GM10266 (cell line): ENCODE measurements at regions not wholly inside any gene's neighbourhood (a gene's known extent, or its start where the extent isn't known, plus 50 kb on each side); places are given as distances from the start of the nearest gene placed in this dataset.
"Not testable (repeated sequence)": the region's sequence is repeated elsewhere in the genome, so short reads cannot be mapped to it uniquely, and the experiment has no call there.

Source experiments
- DNase-seq: peaks from one replicate; pipeline ENCODE4 v3.0.0; 2012; ENCODE audit errors: extremely low spot score
- CTCF ChIP-seq: IDR thresholded peaks from 2 replicates; pipeline ENCODE4 v1.5.1; 2012; ENCODE audit warnings: mild to moderate bottlenecking, low read depth; ENCODE audit not compliant: control insufficient read depth, insufficient read depth; ENCODE audit errors: missing control alignments

GRCh38 chr2:63743982-63744966 is 97.4 kb upstream of the UGP2 start:
- no peak for TF ChIP-seq CTCF
- no peak for DNase-seq

DNA sequence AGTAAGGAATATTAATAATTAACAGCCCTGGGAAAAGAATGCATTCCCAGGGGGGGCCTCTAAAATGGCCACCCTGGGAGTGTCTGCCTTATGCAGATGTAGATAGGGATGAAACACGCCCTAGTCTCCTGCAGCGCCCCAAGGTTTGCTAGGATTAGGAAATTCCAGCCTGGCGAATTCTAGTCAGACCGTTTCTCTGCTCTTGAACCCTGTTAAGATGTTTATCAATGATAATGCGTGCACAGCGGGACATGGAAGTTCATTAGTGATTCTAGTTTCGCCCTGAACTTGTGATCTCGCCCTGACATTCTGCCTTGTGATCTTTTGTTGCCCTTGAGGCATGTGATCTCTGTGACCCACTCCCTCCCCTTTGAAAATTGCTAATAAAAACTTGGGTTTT is 95.1 kb upstream of the UGP2 start:
- not testable (repeated sequence) for DNase-seq

DNA sequence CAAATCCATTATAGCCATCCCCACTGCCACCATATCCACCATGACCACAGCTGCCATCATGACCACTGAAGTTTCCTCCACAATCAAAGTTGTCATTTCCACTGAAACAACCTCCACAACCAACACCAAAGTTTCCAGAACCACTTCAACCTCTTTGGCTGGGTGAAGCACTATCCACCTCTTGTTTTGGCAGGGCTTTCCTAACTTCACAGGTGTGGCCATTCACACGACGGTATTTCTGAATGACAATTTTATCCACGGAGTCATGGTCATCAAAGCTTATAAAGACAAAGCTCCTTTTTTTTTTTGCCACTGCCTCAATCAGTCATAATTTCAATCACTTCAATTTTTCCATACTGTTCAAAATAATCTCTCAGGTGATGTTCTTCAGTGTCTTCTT is 89.8 kb upstream of the UGP2 start:
- DNase-seq, result no peak
- no peak for TF ChIP-seq CTCF

DNA sequence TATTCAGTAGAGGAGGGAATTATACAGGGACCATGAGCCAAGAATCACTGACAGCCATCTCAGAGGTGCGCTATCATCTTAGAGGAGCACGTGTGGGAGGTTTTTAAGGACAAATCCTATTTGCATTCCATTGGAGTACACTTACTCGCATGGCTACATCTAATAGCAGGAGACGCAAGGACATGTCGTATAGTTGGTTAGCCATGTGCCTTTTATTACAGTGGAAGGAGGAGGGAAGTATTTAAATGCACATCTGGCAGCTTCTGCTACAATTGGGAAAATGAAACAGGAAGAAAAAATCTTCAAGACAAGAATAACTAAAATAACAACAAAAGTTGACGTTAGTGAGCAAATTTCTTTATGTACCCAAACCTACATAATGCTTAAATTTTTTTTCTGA is 86.5 kb upstream of the UGP2 start:
- TF ChIP-seq CTCF, result no peak
- DNase-seq, result no peak

GRCh38 chr2:63755965-63756364 is 85.7 kb upstream of the UGP2 start:
- DNase-seq, result no peak
- no peak for TF ChIP-seq CTCF

DNA sequence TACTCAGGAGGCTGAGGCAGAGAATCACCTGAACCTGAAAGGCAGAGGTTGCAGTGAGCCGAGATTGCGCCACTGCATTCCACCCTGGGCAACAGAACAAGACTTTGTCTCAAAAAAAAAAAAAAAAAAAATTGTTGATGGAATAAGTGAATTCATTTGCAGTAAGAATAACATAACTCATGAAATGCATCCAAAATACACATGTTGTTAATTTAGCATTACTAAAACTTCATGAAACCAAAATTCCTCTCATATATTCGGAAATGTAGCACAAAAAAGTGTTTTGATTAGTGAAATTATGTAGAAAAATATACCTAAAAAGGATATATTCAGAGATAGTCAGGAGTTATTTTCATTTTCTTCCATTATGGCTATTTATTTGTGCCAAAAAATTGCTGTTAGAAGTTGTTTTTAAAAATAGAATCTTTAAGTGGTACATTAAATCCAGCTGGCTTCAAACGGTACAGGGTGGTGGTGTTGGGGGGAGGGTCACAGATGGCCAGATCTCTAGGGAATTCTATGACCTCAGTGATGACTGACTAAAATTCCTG is 78.2 kb upstream of the UGP2 start:
- TF ChIP-seq CTCF, result no peak

DNA sequence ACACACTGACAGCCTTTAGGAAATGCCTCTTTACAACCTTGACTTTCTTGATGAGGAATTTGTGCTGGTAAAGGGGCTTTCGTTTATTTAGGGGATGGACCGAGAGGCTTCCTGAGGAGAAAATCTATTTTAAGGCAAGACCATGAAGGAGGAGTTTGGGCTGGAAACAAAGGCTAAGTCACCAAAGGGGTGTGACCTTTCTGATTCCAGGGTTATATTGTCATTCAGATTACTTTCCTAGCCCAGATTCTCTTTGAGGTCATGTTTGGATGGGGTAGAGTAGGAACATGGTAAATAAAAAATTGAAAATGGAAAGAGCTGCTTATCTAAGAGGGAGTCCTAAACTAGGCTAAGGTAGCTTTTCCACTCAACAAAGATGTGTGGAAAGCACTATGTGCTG is 77.1 kb upstream of the UGP2 start:
- no peak for TF ChIP-seq CTCF
- DNase-seq, result no peak

More for the DNA sequence above, 78.2 kb upstream of the UGP2 start:
- no peak for DNase-seq
